HG03064 (cell line): ENCODE measurements at regions not wholly inside any gene's neighbourhood (a gene's known extent, or its start where the extent isn't known, plus 50 kb on each side); places are given as distances from the start of the nearest gene placed in this dataset.
"Not testable (repeated sequence)": the region's sequence is repeated elsewhere in the genome, so short reads cannot be mapped to it uniquely, and the experiment has no call there.

ENCODE experiments used
- ATAC-seq: cut with Tn5 transposase; IDR thresholded peaks from one replicate; pipeline ENCODE4 v1.9.1; 2021; ENCODE audit warnings: low read depth; ENCODE audit not compliant: unreplicated experiment

DNA sequence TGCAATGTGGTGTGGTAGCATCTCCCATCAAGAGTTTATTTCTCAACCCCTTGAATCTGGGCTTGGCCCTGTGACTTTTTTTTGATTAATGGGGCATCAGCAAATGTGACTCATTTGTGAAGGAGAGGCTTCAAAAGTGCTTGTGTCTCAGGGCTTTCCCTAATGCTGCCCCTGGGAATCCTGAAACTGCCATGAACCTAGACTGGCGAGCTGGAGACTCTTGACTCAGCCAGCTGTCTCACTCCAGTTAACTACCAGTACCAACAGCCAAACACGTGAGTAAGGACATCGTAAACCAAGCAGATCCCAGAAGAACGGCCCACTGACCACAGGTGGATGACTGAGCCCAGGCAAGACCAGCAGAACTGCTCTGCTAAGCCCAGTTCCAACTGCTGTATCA, 72.8 kb upstream of the ADTRP start:
- no peak for ATAC-seq

DNA sequence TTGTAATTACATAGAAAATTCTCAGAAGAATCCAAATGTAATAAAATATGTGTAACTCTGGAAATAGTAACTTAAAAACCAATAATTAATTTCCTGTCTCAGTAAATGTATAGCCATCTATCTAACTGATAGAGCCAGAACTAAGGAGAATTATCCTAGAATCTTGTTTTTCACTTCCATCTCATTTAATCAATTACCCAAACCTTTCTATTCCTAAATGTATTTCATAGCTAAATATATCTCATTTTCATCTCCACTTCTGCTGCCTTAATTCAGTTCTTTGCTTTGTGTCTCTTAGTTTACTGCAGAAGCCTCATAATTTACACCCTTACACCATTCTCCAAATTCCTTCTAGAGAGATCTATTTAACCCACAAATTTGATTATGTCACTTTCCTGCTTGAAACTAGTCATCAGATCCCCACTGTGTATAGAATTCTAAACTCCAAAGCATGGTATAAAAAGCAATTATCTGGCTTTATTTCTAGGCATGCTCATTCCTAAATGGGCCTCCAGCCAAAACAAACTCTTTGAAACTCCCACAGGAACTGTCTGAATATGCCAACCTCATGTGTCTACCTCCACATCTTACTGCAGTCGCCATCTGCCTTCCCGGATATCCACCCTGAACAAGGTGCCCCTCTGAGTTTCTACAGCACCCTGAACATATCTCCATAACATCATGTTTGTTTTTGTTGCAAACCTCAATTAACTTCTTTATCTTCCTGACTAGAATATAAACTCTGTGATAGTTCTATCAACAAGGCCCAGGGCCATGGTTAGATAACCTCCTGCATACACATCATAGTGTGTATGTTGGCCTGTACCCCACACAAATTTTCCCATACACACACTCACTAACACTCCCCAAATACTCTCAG, 70.5 kb upstream of the ADTRP start:
- no peak for ATAC-seq

DNA sequence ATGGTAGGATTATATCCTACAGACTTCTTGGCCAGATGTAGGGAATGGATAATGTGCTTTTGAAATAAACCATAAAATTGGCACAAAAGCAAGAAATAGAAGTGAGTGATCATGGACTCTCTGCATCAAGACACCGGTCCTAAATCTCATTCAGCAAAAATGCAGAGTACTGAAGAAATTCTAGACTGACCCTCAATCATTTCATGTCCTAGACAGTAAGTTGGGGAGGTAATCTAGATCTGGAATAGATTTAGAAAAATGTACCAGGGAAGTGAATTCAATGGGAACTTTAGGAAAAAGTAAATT, 69.7 kb upstream of the ADTRP start:
- no peak for ATAC-seq

DNA sequence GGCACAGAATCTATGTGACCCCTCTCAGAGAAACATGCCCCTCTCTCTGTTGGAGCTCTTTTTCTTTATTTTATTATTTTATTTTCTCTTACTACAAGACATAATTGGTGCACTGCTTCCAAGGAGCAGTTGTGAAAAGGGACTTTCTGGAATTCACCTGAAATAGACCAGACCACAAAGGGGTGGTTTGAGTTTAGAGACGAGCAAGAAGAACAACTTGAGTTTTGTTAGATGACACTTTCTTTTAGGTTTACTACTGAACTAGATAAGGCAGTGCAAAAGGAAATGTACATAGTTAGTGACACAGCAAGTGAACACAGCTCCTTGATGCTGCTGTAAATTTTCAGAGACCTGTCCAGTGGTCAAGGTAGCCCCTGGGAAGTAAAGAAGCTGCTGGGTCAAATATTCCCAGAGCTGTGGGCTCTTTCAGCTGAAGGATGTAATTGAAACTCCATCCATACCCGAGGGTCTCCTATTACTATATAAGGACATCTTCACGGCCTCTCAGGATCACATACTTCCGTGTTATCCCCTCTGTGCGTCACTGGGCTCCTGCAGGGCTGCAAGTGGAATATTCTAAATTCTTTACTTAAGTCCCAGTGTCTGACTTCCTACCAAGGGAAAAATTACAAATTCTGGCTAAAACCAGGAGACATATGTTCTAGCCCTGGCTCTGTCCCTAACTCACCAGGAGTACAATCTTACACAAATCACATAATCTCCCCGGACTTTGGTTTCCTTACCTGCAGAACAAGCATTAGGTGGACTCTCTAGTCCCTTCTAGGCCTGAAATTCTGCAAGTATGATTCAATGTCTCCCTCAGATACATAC, 69.1 kb upstream of the ADTRP start:
- no peak for ATAC-seq

DNA sequence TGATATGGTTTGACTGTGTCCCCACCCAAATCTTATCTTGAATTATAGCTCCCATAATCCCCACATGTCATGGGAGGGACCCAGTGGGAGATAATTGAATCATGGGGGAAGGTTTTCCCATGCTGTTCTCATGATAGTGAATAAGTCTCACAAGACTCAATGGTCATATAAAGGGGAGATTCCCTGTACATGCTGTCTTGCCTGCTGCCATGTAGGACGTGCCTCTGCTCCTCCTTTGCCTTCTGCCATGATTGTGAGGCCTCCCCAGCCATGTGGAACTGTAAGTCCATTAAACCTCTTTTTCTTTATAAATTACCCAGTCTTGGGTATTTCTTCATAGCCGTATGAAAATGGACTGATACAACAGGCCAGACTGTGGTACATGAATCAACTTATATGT, 68.5 kb upstream of the ADTRP start:
- not testable (repeated sequence) for ATAC-seq

DNA sequence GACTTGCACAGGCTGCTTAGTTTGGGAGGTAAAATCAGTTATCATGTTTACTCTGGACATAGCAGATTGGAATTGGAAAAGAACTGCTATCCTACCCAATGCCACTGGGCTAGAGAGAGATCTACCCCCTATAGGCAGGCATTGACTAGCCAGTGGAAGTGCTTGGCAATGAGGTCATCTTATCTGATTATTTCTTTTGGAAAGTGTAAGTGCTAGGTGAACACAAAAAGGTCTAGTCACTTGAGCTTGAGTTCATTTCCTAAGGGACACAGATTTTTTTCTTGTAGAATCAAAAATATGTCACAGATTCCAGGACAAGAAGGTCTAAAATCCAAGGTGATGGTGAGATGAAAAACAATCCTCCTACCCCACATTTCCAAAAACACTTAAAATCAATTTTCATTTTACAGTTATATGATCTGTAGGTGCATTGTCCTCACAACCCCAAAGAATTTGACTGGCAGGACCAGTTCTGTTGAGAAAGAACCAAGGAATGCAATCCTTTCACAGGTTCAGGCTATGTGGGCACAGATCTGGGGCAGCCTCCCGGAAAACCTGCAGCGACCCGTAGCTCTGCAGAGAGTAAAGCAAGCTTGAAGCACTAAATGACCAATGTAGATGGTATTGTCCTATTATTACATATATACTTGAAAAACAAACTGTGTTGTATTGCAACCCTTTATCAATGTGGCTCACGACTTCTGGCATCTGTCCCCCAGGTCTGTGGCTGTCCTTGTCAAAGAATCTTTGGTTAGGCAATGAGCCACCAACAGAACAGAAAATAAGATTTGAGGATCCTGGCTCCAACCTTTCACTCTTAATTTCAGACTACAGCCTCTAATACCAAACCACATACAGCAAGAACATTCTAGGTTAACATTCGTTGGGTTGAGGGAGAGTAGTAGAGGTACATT, 67.3 kb upstream of the ADTRP start:
- ATAC-seq, result no peak

DNA sequence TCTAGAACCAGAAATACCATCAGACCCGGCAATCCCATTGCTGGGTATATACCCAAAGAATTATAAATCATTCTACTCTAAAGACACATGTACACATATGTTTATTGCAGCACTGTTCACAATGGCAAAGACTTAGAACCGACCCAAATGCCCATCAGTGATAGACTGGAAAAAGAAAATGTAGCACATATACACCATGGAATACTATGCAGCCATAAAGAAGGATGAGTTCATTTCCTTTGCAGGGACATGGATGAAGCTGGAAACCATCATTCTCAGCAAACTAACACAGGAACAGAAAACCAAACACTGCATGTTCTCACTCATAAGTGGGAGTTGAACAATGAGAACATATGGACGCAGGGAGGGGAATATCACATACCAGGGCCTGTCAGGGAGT, 64.2 kb upstream of the ADTRP start:
- ATAC-seq, result not testable (repeated sequence)

DNA sequence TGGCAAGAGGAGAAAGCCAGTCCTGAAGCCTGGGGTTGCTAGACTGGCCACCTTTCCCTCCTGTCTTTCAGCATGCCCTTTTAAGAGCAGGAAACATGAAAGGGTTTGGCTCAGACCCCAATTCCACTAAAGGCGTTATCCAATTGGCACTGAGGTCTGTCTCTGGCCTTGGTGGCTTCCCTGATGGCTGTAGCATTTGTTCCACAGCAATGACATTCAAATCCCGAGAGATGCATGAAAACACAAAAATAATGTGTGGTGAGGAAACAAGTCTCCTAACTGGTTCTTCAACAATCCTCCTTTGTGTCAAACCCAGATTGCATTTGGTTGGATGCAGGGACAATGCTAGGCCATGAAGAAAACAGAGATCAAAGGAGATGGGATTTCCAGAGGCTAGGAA, 56.5 kb upstream of the ADTRP start:
- no peak for ATAC-seq

DNA sequence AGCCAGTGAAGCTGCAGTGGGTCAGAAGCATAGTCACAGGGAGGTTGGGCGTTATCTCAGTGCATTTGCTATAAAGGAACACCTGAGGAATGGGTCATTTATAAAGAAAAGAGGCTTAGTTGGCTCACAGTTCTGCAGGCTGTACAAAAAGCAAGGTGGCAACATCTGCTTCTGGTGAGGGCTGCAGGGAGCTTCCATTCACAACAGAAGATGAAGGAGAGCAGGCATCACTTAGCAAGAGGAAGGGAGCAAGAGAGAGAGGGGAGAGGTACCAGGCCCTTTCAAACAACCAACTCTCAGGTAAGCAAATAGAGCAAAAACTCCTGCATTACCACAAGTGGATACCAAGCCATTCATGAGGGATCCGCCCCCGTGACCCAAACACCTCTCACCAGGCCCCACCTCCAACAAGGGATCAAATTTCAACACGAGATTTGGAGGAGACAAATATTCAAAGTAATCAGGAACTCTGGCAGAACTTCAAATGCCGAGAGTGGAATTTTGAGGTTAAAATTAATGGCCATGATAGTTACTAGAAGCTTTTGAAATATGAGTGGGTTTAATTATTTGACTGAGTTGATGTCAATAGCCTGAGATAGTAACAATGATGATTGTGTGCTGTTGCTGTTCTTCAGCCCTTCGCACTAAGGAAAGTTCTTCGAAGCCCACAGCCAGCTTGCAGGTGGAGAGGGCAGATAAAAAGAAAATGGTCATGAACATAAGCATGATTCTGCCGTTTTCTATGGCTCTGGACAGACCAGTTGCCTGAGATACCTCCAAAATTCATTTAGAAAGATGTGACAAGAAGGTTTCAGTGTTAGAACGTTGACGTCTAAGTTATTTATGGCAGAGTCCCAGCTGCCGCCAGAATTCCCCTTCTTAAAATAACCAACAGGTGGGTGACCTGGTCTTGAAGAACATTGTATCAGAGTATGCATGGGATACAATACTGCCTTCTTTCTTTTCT, 55.3 kb upstream of the ADTRP start:
- peak; percentile 89 for ATAC-seq

DNA sequence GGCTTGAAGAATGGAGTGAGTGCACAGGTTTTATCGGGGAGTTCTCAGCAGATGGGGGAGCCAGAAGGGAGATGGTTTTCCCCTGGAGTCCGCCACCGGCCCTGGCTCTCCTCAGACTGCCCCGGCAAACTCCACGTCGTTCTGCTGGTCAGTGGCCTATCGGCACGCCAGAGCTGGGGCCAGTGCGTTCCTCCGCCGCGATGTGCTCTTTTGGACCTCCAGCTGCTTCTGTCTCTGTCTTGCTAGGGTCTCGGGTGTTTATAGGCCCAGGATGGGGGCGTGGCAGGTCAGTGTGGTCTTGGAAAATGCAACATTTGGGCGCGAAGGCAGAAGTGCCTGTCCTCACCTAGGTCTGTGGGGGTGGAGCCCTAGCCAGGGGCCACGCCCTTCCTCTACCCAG, 53.0 kb upstream of the ADTRP start:
- ATAC-seq, result no peak

DNA sequence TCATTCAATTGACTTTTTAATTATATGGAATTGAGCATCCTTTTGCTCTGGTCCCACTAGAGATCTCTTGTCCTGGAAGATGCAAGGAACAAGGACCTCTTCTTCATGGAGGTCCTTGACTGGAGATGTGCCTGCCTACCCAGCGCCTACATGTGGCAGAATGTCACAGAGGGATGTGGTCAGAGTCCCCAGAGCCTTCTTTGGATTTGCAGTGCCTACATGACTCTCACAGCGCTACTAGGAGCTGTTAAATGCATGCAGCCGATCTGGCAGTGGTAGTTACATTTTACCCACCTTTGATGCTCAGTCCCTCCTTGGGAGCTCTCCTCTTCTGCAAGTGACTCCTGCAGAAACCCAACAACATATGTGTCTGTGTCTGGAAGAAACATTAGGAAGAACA, 51.9 kb upstream of the ADTRP start:
- no peak for ATAC-seq

DNA sequence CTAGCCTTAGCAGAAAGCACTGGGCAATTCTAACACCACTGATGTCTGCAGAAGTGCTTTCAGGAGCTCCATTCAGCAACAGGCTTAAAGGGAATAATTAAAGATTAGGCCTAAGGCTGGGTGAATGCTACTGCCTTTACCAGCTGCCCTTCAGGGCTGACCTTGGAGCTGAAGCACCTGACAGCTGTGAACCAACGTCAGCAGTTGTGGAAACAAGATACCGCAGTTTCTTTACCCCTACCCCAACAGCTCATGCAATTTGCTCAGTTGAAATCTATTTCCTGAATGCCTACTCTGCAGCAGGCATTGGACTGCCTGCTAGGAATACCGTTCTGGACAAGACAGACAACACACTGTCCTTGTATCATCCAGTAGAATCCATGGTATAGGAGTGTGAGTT, 51.5 kb upstream of the ADTRP start:
- ATAC-seq, result no peak

DNA sequence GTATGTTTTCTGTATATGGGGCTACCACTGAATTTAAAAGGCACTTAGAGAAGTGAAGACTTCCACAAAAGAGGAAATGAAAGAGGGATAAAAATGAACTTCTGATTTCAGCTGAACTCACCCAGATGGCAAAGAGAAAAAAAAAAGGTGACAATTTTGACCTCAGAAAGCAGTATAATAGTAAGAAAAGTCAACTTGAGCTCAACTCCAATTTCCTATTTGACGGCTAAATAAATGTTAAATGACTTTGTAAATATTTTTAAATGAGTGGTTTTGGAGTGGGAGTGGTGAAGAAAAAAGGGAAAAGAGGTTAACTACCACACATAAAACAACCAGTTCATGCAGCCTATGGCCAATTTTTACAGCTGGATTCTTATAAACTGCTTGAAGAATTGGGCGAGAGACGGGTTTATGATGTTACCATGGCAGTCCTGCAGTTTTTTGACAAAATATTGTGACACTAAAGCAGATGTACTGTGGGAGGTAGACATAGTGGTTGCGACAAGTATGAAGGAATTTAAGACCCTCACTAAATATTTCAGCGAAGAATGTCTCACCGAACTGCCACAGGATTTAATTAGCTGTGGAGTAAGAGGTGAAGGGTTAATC, 49.8 kb upstream of the ADTRP start:
- no peak for ATAC-seq
